Liver (tissue), 3 donors: ENCODE measurements at regions not wholly inside any gene's neighbourhood (a gene's known extent, or its start where the extent isn't known, plus 50 kb on each side); places are given as distances from the start of the nearest gene placed in this dataset.

Source experiments
- CTCF ChIP-seq: fragments of 150-350 bp; IDR thresholded peaks from 2 replicates; pipeline ENCODE4 v1.5.1; 2017; ENCODE audit warnings: improper control_type of control experiment, low read depth, low read length; ENCODE audit not compliant: missing input control
- EGR1 ChIP-seq, 2 donors: IDR thresholded peaks; 2 replicates each; pipeline ENCODE4 v1.6.1; 2016 to 2018; ENCODE audit warnings: antibody characterized with exemption in 2 of 2, low read depth in 2 of 2
- MAX ChIP-seq: IDR thresholded peaks from 2 replicates; pipeline ENCODE4 v1.6.1; 2016; ENCODE audit warnings: antibody characterized with exemption
- donor health status: healthy.
- donor health status: healthy.

GRCh38 chr9:28409919-28410318, 836.6 kb upstream of the C9orf72 start:
- TF ChIP-seq CTCF (no peak), EGR1 (IDR thresholded peaks at IDR 0.05; ENCODE audit: low read depth in 2 of 2) (no peak), MAX (no peak)
